Retina (tissue), 1 donor: ENCODE measurements at regions not wholly inside any gene's neighbourhood (a gene's known extent, or its start where the extent isn't known, plus 50 kb on each side); places are given as distances from the start of the nearest gene placed in this dataset.
A peak's percentile ranks its signal among the peaks of the same experiment; 100 is the strongest.
"Not testable (repeated sequence)": the region's sequence is repeated elsewhere in the genome, so short reads cannot be mapped to it uniquely, and the experiment has no call there.

Source experiments
- DNase-seq: peaks from one replicate; pipeline ENCODE4 v3.0.0-alpha.2; 2016

- DNase-seq = no peak
Measured at GRCh38 chr5:136810261-136810801, 445.0 kb upstream of the TRPC7 start.

DNA sequence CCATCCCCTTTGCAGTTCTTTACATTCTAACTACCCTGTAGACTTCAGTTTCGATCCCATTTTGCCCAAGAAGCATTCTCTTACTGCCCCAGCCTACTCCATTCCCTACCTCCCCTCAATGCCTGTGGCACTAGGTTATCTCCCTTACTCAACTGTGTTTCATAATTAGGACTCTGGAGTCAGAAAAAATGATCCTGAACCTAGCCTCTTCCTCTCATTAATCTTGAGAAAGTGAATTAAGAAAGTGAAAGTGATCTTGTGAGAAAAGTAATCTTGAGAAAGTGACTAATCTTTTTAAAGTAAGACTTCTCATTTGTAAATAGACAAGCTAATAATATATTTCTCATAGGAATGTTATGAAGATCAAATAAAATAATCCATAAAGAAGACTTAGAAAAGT is 444.0 kb upstream of the TRPC7 start:
- DNase-seq = no peak

GRCh38 chr5:136808756-136809155 is 443.4 kb upstream of the TRPC7 start:
- no peak for DNase-seq

- no peak for DNase-seq
Measured at GRCh38 chr5:136805466-136805865, 440.1 kb upstream of the TRPC7 start.

- DNase-seq = peak; percentile 32
Measured at GRCh38 chr5:136802383-136802782, 437.0 kb upstream of the TRPC7 start.

GRCh38 chr5:136799806-136800372 is 434.5 kb upstream of the TRPC7 start:
- DNase-seq = no peak

GRCh38 chr5:136793300-136793699 is 428.0 kb upstream of the TRPC7 start:
- DNase-seq = no peak

GRCh38 chr5:136781464-136781863 is 416.1 kb upstream of the TRPC7 start:
- DNase-seq = no peak

DNA sequence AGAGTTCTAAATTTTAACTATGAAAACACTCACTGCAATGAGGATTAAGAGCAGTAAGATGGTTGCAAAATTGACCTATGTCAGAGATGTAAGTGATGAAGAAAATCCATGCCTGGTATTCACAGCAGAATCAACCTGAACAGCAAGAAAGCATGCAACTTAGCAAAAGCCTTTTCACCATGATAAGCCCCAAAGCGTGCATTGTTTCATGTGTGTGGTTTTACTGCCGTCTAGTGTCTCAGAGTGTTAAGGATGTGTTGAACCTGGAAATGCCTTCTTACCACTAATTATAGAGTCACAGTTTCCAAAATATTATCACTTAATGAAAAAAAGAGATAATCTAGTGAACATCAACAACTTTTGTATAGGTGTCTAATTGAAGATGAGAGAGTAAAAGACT is 415.2 kb upstream of the TRPC7 start:
- DNase-seq = no peak

- no peak for DNase-seq
Measured at GRCh38 chr5:136776022-136776927, 410.9 kb upstream of the TRPC7 start.

- no peak for DNase-seq
Measured at GRCh38 chr5:136772491-136772890, 407.1 kb upstream of the TRPC7 start.

GRCh38 chr5:136769900-136770684 is 404.7 kb upstream of the TRPC7 start:
- peak; percentile 81 for DNase-seq

GRCh38 chr5:136769093-136769492 is 403.7 kb upstream of the TRPC7 start:
- peak; percentile 9 for DNase-seq

- no peak for DNase-seq
Measured at GRCh38 chr5:136768457-136768856, 403.1 kb upstream of the TRPC7 start.

DNA sequence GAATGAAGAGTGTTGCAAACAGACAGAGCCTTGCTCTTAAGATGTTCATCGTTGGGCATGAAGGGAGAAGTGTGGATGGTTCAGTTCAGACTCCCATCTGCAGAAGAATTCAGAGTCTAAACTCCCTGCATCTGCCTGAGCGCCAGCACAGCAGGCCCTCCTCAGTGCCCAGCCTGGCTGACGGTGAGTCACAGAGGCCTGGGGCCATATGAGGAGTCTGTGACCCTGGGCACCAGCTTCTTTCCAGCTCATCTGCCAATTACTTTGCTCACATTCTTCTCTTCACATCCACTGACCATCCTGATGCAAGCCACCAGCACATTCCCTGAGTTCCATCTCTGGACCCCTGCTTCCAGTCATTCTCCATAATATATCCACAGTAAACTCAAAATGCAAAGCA is 401.1 kb upstream of the TRPC7 start:
- DNase-seq = no peak

GRCh38 chr5:136764601-136765000 is 399.3 kb upstream of the TRPC7 start:
- no peak for DNase-seq

DNA sequence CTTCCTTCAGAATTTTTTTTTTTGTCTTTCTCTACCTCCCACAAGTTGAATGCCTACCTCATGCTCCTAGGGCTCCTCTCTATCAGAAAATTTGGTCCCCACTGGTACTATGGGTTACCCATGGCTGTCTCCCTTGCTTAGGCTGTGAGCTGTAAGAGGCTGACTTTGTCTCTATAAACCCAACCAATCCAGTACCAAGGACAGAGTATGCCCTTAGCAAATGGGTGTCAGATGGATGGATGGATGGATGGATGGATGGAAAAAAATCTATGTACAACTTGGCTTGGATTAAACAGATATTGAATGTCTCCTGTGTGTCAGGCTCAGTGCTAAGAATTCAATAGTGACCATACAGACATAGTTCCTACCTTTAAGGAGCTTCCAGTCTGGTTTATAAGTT is 398.2 kb upstream of the TRPC7 start:
- no peak for DNase-seq

DNA sequence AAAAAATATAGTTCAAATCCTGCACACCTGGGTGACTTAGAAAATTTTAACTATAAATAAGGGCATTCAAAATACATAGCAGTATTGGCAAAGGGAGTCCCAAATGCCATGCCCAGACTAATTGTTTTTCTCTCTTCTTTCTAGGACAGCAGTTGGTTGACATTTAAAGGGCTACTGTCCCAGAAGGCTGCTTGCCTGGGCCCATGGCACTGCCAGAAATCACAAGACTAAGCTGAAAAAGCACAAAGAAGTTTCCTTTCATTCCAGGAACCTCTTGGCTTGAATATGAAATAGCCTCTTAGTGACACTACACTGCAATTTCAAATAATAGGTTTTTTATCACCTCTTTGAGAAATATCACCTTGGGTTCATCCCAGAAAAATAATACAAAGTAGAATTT is 388.9 kb upstream of the TRPC7 start:
- no peak for DNase-seq

DNA sequence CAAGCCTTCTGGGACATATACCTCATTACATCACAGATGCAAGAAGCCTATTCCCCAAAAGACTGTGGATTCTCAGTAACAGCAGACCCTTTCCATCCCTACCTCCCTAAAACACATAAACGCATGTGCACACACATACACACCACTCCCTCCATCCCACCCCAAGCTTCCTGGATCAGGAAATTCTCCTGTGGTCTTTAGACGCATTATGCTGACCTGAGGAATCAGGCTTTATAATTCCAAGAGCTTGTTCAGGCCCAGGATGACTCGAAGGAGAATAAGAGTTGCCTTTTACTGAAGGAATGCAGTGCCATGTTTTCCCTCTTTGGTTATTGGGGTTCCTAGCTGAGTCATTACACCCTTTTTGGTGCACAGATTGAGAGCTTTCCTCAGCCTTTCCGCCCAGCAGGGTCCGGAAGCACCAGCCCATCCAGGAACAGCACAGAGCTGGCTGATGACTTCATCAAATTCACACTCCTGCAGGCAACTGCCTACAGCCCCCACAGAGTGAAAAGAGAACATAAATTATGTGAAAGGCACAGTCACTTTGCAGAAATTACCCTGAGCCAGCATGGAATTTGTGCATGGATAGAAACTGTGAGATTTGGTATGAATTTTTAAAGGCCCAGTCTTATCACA is 385.0 kb upstream of the TRPC7 start:
- DNase-seq = no peak

GRCh38 chr5:136749016-136749415 is 383.7 kb upstream of the TRPC7 start:
- no peak for DNase-seq

DNA sequence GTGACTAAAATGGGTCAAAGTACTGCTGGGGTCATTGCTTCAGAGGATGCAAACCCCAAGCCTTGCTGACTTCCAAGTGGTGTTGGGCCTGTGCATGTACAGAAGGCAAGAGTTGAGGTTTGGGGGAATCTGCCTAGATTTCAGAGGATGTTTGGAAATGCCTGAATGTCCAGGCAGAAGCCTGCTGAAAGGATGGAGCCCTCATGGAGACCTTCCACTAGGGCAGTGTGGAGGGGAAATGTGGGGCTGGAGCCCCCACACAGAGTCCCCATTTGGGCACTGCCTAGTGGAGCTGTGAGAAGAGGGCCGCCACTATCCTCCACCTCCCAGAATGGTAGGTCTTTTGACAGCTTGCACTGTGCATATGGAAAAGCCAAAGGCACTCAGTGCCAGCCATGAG is 377.7 kb upstream of the TRPC7 start:
- no peak for DNase-seq

DNA sequence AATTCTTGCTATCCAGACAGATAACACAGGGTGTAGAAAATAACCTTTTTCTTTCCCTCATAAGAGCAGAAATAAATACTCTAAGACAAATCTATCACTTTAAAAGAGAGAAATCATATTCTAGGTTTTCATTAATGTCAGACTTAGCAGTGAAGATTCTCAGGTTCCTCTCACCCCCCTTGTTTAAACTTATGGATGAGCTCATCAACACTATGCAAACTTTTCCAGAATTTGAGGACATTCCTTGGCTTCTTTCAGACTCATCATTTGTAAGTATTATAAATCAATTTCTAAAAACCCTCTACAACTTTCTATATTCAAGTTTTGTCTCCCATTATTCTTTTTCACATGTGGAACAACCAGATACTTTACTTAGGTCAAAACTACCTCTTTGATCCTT is 374.9 kb upstream of the TRPC7 start:
- no peak for DNase-seq

DNA sequence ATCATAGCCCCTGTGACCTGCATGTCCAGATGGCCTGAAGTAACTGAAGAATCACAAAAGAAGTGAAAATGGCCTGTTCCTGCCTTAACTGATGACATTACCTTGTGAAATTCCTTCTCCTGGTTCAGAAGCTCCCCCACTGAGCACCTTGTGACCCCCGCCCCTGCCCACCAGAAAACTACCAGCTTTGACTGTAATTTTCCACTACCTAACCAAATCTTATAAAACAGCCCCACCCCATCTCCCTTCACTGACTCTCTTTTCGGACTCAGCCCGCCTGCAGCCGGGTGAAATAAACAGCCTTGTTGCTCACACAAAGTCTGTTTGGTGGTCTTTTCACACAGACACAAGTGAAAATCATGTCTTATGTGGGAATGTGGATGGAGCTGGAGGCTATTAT is 373.9 kb upstream of the TRPC7 start:
- DNase-seq = not testable (repeated sequence)
